Occipital lobe (tissue), 1 donor: ENCODE measurements at regions not wholly inside any gene's neighbourhood (a gene's known extent, or its start where the extent isn't known, plus 50 kb on each side); places are given as distances from the start of the nearest gene placed in this dataset.

Experiments used
- DNase-seq: peaks from one replicate; lab custom pipeline; 2025; lab: John Stamatoyannopoulos, UW

GRCh38 chr9:551986-552929 is 289.2 kb upstream of the DMRT1 start:
- DNase-seq = no peak

- DNase-seq = no peak
These were observed 286.0 kb upstream of the DMRT1 start for GRCh38 chr9:555493-555892.

- no peak for DNase-seq
These were observed 285.3 kb upstream of the DMRT1 start for GRCh38 chr9:556199-556598.

- no peak for DNase-seq
These were observed 284.8 kb upstream of the DMRT1 start for GRCh38 chr9:556675-557074.

DNA sequence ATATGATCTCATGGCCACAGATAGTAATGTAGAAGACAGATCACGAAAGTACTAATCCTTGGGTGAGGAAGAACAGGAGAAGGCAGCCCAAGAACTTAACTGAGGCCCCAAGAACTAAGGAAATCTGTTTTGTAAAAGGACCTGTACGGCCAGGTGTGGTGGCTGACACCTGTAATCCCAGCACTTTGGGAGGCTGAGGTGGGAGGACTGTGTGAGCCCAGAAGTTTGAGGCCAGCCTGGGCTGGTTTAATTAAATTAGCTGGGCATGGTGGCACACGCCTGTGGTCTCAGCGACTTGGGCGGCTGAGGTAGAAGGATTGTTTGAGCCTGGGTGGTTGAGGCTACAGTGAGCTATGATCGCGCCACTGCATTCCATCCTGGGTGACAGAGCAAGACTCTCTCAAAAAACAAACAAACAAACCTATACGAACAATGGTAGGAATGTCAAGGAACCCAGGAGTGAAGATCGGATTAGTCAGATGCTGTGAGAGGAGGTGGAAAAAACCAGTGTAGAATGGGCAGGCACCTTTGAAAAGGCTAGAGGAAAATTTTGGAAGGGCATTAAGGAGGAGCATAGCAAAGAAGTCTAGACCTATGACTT is 283.8 kb upstream of the DMRT1 start:
- no peak for DNase-seq

DNA sequence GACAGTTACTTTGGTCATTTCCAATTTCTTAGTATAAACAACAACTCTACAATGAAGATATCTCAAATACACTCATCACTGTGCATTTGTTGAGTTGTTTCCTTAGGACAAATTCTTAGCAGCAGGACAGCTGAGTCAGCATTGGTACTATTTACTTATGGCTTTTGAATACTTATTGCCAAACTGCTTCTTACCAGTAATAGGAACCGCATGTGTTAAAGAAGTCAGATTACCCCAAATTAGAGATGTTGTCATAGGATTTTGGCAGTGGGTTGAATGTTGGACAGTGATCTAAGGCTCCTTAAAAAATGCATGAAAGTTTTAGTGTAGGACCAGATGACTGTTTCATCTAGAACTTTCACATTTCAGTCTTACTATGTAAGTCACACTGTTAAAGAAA is 280.1 kb upstream of the DMRT1 start:
- no peak for DNase-seq

DNA sequence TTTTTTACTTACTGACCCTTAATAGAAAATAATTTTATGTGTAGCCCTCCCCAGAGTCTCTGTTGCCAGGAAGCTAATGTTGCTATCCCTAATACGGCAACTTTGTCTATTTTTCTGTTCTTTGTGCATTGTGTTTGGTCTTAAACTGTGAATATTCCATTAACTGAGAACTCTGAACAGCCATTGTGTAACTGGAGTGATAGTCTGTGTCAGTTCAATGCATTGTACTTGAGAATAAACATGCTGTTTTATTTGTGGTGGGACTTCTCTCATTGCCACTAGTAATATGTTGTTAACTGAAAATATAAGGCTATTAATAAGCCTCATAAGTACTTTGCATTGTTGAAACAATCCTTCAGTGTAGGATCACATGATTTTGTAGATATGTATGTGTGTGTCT is 278.3 kb upstream of the DMRT1 start:
- DNase-seq = no peak

DNA sequence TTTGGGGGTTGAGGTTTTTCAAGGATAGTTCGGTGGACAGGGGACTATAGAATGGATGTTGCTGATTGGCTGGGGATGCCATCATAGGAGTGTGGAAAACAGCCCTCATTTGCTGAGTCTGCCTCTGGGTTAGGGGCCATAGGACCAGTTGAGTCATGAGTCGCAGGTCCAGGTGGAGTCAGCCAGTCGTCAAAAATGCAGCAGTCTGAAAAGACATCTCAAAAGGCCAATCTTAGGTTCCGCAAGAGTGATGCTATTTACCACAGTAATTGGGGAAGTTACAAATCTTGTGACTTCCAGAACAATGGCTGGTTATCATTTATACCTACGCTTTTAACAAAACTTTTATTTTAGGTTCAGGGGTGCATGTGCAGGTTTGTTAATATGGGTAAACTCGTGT is 276.0 kb upstream of the DMRT1 start:
- no peak for DNase-seq

GRCh38 chr9:567128-567746 is 274.3 kb upstream of the DMRT1 start:
- DNase-seq = no peak

DNA sequence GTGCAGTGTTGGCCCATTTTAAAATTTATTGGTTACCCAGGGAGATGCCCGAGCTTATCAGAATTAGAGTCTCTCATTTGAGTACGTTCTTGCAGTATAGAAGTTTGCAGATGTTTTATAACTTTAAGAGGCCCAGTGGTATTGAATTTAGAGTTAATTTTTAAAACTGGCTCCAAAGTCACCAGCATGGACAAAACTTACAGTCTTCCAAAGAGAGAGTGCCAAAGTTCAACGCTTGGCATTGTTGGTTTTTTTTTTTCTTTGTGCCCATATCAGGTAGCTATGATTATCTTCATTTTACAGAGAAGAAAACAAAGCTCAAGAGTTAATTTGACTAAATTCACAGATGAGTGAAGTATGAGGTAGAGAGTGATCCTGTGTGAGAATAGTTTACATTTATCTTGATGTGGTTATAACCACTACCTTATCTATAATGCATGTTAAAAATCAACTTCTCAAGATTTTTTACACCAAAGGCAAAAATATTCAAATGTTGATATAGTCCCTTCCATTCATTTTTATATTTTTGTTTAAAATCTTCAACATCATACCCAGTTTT is 273.7 kb upstream of the DMRT1 start:
- DNase-seq = no peak

DNA sequence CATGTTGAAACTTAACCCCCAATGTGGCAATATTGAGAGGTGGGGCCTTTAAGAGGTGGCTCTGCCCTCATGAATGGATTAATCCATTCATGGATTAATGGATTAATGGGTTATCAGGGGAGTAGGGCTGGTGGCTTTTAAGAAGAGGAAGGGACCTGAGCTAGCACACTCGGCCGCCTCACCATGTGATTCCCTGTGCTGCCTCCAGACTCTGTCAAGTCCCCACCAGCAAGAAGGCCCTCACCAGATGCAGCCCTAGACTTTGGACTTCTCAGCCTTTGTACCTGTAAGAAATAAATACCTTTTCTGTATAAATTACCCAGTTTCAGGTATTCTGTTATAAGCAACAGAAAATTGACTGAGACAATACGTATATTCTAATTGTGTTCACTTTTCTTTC is 272.2 kb upstream of the DMRT1 start:
- DNase-seq = no peak

DNA sequence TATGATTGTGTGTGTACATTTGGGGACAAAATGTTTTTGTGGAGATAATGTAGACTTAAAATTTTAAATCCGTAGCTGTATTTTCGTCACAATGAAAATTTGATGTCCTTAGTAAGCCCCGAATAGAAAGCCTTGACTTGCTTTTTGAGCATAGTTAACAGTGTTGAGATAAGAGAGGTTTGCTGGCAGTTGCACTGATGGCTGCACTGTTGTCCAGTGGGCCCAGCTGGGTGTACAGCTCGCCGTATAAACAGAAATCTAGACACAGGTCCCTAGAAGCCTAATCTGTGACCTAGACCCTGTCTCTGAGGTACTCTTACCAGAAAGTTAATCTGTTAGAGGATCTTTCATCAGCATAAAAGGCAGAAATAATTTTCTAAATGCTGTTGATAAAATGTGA is 271.3 kb upstream of the DMRT1 start:
- no peak for DNase-seq

DNA sequence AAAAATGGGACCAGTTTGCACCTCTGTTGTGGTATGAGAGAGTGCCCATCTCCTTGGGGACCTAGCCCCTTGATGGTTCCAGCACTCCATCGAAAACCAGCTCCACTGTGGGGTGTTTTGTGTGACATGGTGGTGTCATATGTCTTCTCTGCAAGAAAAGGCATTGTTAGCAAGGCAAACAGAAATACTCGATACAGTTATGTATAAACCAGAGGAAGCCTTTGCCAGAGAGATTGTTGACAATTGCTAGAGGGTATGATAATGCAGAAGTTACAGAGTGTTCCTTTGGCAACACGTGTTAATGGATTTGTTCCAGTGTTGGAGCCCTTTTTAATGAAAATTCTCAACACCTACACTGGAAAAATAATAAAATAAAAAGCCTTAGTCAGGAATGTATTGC is 270.4 kb upstream of the DMRT1 start:
- no peak for DNase-seq

GRCh38 chr9:571741-572140 is 269.8 kb upstream of the DMRT1 start:
- DNase-seq = no peak

GRCh38 chr9:573691-574410 is 267.6 kb upstream of the DMRT1 start:
- no peak for DNase-seq

DNA sequence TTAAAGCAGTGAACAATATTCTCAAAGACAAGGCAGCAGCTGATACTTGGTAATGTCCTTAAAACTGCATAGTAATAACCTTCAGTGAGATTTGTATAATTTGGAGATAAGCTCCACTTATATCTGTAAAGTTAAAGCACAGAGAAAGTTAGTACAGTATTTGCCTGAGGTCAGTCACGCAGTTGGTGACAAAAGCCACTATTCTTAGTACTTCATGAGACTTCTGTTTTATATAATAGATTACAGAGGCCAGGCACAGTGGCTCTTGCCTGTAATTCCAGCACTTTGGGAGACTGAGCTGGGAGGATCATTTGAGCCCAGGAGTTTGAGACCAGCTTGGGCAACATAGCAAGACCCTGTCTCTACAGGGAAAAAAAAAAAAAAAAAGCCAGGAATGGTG is 266.4 kb upstream of the DMRT1 start:
- no peak for DNase-seq

DNA sequence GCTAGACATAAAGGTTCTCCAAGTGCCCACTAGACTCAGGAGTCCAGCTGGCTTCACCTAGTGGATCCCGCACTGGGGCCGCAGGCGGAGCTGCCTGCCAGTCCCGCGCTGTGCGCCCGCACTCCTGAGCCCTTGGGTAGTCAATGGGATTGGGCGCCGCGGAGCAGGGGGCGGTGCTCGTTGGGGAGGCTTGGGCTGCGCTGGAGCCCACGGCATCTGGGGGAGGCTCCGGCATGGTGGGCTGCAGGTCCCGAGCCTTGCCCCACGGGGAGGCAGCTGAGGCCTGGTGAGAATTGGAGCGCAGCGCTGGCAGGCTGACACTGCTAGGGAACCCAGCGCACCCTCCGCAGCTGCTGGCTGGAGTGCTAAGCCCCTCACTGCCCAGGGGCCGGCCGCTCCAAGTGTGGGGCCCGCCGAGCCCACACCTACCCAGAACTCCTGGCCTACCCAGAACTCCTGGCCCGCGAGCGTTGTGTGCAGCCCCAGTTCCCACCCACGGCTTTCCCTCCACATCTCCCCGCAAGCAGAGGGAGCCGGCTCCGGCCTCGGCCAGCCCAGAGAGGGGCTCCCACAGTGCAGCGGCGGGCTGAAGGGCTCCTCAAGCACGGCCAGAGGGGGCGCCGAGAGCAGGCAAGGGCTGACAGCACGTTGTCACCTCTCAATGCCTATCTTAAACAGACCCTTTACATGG is 260.7 kb upstream of the DMRT1 start:
- no peak for DNase-seq

DNA sequence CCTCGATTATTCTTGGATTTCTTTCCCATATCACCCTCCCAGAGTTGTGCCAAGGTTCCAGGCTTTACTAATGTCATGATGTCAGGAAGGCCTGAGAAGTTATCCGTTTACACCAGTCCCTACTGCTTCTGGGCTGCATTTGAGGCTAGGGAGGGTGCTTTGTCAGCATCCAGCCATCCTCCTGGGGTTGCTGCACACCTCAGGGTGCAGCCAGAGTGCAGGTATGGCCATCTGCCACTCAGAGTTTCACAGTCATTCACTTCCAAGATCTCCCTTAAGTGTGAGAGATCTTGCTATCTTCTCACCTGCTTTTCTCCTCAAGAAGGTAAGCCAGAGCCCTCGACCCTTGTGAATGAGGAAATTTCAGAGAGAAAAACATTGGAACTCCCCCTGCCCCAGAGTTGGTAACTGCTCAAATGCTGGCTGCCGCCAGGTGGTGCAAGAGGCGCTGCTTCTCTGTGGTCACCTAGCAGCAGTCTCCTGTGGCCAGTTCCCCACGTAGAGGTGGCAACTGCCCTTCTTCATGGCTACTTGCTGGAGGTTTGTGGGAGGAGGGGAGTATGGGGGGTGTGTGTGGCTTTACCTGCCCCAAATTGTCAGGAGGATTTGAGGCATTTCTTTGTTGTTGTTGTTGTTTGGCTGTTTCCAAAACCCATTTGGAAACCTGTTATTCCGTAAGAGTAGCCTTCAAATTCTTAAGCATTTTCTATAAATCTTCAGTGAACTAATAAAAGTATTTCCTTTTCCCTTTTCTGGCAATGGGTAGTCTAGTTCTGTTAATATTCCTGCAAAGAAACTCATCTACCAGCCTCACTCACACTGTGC is 259.6 kb upstream of the DMRT1 start:
- no peak for DNase-seq

GRCh38 chr9:582775-583174 is 258.7 kb upstream of the DMRT1 start:
- DNase-seq = no peak

DNA sequence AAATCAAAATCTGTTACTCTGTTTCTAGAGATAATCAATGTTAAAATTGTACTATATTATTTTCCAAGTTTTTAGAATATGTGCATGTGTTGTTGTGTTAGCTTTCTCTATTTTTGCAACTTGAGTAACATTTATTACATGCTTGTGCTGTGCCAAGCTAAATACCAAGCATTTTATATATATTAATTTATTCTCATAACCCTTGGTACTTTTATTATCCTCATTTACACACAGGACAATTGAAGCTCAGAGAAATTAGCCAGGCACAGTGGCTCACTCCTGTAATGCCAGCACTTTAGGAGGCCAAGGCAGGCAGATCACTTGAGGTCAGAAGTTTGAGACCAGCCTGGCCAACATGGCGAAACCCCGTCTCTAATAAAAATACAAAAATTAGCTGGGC is 254.0 kb upstream of the DMRT1 start:
- DNase-seq = no peak
